D721Med (cell line): ENCODE measurements at regions not wholly inside any gene's neighbourhood (a gene's known extent, or its start where the extent isn't known, plus 50 kb on each side); places are given as distances from the start of the nearest gene placed in this dataset.

Experiments
- DNase-seq: peaks from one replicate; pipeline ENCODE4 v3.0.0; 2011; ENCODE audit warnings: low spot score; ENCODE audit not compliant: insufficient read length
- FAIRE-seq: peaks from 2 replicates; lab custom pipeline; 2011; peaks lifted over from hg19 to GRCh38; lab: Jason Lieb, UNC
- CTCF ChIP-seq: IDR thresholded peaks from 2 replicates; pipeline ENCODE4 v1.5.1; 2012; ENCODE audit warnings: mild to moderate bottlenecking, control low read depth; ENCODE audit not compliant: insufficient read depth; ENCODE audit errors: missing control alignments

DNA sequence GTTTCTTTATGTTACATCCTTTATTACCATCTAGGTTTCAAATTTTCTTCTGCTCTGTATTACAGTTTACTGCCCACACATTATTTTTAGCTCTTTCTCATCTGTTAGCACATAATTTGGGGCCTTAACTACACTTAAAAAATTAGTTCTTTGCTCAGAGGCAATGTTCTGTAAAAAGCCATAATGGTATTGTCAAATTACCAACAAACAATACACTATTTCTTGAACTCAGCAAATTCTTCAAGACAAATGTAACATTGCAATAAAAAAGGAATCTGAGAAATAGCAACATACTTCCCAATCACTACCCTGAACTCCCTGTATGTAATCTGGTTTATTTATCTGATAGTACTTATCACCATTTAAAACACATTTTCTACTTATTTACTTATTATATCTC is 448.6 kb upstream of the OPRM1 start:
- TF ChIP-seq CTCF, result no peak
- DNase-seq (no peak), FAIRE-seq (no peak)

GRCh38 chr6:153588330-153588729 is 450.7 kb upstream of the OPRM1 start:
- TF ChIP-seq CTCF, result no peak
- no peak for DNase-seq
- no peak for FAIRE-seq

- no peak for FAIRE-seq
- no peak for DNase-seq
- no peak for TF ChIP-seq CTCF
Observed at GRCh38 chr6:153583685-153584084, 452.6 kb upstream of the RGS17 start.

- DNase-seq, result no peak
- FAIRE-seq, result no peak
- TF ChIP-seq CTCF, result no peak
Observed at GRCh38 chr6:153580776-153581175, 449.7 kb upstream of the RGS17 start.

GRCh38 chr6:153575528-153575927 is 444.4 kb upstream of the RGS17 start:
- TF ChIP-seq CTCF, result no peak
- DNase-seq (no peak), FAIRE-seq (no peak)

DNA sequence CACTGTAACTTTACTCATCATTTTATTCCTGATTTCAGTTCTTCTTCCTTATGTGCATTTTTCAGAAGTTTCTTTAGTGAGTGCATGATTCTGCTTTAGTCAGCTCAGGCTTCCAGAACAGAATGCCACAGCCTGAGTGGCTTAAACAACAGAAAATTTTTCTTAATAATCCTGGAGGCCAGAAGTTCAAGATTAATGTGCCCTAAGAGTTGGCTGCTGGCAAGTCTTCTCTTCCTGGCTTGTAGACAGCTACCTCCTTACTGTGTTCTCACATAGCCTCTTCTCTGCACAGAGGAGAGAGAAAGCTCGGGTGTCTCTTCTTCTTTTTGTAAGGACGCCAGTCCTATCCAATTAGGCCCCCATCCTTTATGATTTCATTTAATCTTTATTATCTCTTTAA is 443.1 kb upstream of the RGS17 start:
- TF ChIP-seq CTCF, result no peak
- FAIRE-seq, result no peak
- DNase-seq, result no peak

- DNase-seq (no peak), FAIRE-seq (no peak)
- no peak for TF ChIP-seq CTCF
Observed at GRCh38 chr6:153572371-153572770, 441.3 kb upstream of the RGS17 start.
